ENCODE measurements at regions not wholly inside any gene's neighbourhood (a gene's known extent, or its start where the extent isn't known, plus 50 kb on each side); places are given as distances from the start of the nearest gene placed in this dataset.

DNA sequence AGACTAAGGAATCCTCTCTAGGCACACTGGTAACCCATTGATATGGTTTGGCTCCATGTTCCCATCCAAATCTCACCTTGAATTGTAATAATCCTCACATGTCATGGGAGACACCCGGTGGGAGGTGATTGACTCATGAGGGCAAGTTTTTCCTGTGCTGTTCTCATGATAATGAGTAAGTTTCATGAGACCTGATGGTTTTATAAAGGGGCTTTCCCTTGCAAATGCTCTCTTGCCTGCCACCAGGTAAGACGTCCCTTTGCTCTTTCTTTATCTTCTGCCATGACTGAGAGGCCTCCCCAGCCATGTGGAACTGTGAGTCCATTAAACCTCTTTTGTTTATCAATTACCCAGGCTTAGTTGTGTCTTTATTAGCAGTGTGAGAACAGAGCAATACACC, 81.4 kb upstream of the GPC6 start:
- no peak for DNase-seq

DNA sequence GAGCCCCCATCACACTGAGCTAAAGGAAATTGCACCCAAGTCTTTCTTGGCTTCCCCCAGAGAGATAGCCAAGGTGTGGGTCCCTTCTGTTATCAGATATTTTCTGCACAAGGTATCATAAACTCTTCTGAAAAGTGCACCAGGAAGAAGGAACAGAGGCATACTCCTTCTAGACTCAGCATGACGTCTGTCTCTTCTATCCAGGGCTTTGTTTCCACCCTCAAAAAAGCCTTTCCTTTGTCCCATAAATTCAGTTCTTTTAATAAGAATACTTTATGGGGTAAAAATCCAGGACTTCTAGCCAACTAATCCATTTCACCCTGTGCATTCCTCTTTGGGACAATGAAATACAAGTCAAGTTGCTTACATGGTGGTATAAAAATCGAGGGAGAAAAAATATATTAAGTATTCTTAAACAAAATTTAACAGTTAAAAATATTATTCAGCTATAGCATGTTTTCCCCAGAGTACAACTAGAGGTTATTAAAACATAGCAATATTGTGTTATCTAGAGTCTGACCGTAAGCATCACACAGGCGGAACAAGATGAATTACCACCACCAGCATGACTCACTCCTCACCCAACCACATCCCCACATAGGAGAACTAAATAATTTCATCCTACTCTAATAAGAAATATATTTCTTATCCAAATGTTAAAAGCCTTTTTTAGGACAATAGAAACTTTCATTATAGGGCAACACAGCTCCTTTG, 79.9 kb upstream of the GPC6 start:
- peak; percentile 58 for DNase-seq

DNA sequence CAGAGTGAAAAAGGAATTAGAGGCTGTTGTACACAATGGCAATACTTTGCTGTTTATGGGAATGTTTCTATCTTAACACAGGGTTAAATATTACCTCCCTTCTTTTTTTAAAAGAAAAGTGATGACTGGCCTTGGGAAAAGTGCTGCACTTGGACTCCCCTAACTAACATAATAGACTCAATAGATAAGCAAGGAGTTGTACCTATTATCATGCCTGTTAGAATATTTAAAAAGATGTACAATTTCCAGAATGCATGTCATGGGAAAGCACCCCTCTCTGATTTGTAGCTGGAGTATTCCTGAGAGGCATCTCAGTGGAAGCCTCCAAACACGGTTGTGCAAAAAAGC, 79.3 kb upstream of the GPC6 start:
- DNase-seq = no peak

DNA sequence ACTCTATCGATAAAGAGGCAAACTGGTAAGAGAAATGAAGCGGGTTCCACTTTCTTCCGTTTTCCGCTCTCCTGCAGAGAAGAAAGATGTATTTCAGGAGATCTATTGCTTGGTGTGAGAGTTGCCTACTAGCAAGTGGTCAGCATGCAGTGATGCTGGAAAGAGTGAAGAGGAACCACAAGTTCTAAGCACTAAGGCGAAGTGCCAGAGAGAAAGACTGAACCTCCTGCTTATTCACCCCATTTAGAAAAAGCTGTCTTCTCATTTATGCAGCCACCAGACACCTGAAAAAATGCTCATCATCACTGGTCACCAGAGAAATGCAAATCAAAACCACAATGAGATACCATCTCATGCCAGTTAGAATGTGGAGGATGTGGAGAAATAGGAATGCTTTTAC, 78.7 kb upstream of the GPC6 start:
- DNase-seq = no peak

DNA sequence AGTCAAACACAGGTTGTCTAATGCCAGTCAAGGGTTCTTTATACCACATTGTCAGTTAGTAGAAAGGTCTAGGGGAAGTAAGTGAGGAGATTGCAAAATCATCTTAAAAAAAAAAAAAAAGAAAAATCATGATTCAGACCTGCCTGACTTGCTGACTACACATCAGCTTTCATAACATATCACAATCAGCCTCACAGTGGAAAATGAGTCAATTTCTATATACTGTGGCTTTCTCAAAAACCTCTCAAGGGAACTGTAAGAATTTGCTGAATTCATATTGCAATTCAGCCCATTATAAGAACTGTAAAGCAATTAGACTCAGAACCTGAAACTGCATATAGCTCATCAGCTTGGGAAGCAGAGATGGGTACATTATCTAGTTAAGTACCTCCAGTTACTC, 75.3 kb upstream of the GPC6 start:
- DNase-seq = peak; percentile 77

DNA sequence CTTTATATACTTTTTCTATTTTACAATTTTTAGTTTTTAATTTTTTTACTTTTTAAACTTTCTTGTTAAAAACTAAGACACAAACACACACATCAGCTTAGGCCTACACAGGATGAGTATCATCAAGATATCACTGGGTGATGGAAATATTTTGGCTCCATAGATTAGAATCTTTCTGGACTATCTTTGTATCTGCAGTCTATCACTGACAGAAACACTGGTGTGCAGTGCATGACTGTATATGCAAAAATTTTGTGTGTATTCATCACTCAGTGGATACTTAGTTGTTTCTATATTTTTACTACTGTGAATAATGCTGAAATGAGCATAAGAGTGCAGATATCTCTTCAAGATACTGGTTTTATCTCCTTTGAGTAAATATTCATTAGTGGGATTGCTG, 68.0 kb upstream of the GPC6 start:
- DNase-seq = no peak

DNA sequence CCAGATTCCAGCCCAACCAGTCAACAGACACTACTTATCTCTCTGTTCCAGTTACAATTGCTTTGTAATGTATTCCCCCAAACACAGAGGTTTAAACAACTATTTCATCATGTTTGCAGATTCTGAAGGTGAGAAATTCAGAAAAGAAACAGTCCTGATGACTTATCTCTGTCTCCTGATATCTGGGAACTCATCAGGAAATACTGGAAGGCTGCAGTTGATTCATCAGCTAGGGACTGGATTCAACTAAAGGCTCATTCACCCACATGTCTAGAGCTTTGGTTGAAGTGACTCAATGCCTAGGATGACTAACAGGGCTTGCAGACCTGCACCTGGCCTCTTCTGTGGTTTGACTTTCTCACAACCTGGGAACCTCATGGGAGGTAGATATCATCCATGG, 56.6 kb upstream of the GPC6 start:
- DNase-seq = no peak

DNA sequence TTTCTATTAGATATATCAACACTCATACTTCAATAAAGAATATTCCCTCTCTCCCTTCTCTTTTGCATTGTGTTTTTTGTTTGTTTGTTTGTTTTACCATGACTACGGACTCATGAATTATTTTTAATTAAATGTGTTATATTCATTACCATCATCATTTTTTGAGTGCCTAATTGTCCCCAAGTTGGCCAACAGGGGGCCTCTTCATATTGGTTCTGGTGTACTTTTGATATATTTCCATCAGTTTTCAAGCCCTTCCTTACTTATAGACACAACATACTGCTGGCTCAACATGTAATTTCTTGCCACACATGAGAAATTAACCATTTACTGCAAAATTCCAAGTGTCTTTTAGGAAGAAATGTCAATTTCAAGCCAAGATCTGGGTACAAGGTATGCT, 54.5 kb upstream of the GPC6 start:
- peak; percentile 5 for DNase-seq

DNA sequence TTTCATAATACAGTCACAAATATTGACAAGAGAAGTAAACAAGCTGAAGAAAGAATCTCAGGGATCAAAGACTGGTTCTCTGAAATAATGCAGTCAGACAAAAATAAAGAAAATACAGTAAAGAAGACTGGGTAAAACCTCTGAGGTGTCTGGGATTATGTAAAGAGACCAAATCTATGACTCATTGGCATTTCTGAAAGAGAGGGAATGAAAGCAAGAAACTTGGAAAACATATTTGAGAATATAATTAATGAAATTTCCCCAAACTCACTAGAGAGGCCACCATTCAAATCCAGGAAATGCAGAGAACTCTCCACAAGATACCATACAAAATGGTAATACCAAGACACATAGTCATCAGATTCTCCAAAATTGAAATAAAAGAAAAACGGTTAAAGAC, 53.0 kb upstream of the GPC6 start:
- no peak for DNase-seq

DNA sequence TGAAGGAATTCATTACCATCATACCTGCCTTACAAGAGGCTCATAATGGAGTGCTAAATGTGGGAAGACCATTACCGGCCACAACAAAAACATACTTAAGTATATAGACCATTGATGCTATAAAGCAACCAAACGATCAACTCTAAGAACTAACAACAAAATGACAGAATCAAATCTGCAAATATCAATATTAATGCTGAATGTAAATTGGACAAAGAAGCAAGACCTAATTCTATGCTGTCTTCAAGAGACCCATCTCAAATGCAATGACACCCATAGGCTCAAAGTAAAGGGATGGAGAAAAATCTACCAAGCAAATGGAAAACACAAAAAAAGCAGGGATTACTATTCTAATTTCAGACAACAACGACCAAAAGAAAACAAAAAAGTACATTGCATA, 52.3 kb upstream of the GPC6 start:
- no peak for DNase-seq
